Liver (tissue), 3 donors: ENCODE measurements at regions not wholly inside any gene's neighbourhood (a gene's known extent, or its start where the extent isn't known, plus 50 kb on each side); places are given as distances from the start of the nearest gene placed in this dataset.

Source experiments
- RAD21 ChIP-seq, 2 donors: IDR thresholded peaks; 2 replicates each; pipeline ENCODE4 v1.6.1; 2016; ENCODE audit warnings: antibody characterized with exemption in 2 of 2, mild to moderate bottlenecking in 2 of 2
- SP1 ChIP-seq: IDR thresholded peaks from 2 replicates; pipeline ENCODE4 v1.6.1; 2018; ENCODE audit warnings: antibody characterized with exemption, mild to moderate bottlenecking
- TF ChIP-seq, protein P1 (sequence below): fragments of 150-350 bp; IDR thresholded peaks from 2 replicates; pipeline ENCODE4 v1.5.1; 2017; ENCODE audit warnings: improper control_type of control experiment, low read depth, low read length; ENCODE audit not compliant: missing input control
- TF ChIP-seq, protein P2 (sequence below): IDR thresholded peaks from 2 replicates; pipeline ENCODE4 v1.6.1; 2016; ENCODE audit warnings: antibody characterized with exemption
- donor health status: healthy.
- donor health status: healthy.

DNA sequence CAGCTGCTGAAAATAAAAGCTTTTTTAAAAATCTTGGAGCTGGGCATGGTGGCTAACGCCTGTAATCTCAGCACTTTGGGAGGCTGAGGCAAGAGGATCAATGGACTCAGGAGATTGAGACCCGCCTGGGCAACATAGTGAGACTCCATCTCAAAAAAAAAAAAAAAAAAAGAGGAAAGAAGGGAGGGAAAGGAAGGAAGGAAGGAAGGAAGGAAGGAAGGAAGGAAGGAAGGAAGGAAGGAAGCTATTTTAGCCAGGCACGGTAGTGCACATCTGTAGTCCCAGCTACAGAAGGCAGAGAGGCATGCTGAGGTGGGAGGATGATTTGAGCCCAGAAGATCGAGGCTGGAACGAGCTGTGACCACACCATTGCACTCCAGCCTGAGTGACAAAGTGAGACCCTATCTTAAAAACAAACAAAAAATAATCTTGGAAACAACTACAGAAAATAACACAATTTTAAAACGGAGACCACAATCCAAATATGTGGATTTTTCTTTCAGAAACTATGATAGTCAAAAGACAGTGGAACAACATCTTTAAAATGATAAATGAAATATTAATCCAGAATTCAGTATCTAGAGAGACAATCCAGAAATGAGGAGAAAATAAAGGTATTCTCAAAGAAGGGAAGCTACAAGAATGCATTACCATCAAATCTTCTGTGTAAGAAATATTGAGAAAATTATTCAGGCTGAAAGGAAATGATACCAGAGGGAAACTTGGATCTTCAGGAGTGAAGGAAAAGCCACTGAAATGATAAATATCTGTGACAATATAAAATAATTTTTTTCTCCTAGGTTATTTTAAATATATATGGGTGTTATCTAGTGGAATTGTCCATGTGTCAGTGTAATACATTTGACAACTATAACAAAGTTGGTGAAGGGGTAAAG is 182.0 kb downstream of the GPX5 start:
- TF ChIP-seq, protein P1, sequence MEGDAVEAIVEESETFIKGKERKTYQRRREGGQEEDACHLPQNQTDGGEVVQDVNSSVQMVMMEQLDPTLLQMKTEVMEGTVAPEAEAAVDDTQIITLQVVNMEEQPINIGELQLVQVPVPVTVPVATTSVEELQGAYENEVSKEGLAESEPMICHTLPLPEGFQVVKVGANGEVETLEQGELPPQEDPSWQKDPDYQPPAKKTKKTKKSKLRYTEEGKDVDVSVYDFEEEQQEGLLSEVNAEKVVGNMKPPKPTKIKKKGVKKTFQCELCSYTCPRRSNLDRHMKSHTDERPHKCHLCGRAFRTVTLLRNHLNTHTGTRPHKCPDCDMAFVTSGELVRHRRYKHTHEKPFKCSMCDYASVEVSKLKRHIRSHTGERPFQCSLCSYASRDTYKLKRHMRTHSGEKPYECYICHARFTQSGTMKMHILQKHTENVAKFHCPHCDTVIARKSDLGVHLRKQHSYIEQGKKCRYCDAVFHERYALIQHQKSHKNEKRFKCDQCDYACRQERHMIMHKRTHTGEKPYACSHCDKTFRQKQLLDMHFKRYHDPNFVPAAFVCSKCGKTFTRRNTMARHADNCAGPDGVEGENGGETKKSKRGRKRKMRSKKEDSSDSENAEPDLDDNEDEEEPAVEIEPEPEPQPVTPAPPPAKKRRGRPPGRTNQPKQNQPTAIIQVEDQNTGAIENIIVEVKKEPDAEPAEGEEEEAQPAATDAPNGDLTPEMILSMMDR, result no peak
- TF ChIP-seq, protein P2, sequence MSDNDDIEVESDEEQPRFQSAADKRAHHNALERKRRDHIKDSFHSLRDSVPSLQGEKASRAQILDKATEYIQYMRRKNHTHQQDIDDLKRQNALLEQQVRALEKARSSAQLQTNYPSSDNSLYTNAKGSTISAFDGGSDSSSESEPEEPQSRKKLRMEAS, result no peak
- TF ChIP-seq SP1 (no peak), RAD21 (IDR thresholded peaks at IDR 0.05) (no peak)
